Peyer's patch (tissue), 4 donors: ENCODE measurements at regions not wholly inside any gene's neighbourhood (a gene's known extent, or its start where the extent isn't known, plus 50 kb on each side); places are given as distances from the start of the nearest gene placed in this dataset.

ENCODE experiments used
- DNase-seq, 3 donors: peaks; one replicate each; pipeline ENCODE4 v3.0.0-alpha.2; 2017 to 2019
- H3K27ac ChIP-seq, 4 donors: fragments of 200-600 bp; sonication (generic); one replicate each; pipeline ENCODE4 v1.5.1; 2016 to 2019
- H3K27me3 ChIP-seq, 2 donors: fragments of 200-600 bp; sonication (generic); one replicate each; pipeline ENCODE4 v1.5.1; 2019
- H3K36me3 ChIP-seq, 3 donors: fragments of 200-600 bp; sonication (generic); one replicate each; pipeline ENCODE4 v1.5.1; 2016 to 2019
- H3K4me1 ChIP-seq, 4 donors: fragments of 200-600 bp; sonication (generic); one replicate each; pipeline ENCODE4 v1.5.1; 2016 to 2019
- H3K4me3 ChIP-seq, 4 donors: fragments of 200-600 bp; sonication (generic); 1 replicate in 3 of 4; 2 replicates in 1 of 4; pipeline ENCODE4 v1.5.1; 2016 to 2019; ENCODE audit warnings: mild to moderate bottlenecking in 1 of 4
- H3K9me3 ChIP-seq, 4 donors: fragments of 200-600 bp; sonication (generic); one replicate each; pipeline ENCODE4 v1.5.1; 2016 to 2019; ENCODE audit warnings: mild to moderate bottlenecking in 1 of 4
- CTCF ChIP-seq, 6 experiments: fragments of 450-650 bp in 4 of 6; fragments of 200-600 bp in 2 of 6; sonication (generic) in 1 of 6; IDR thresholded peaks; one replicate each; pipeline ENCODE4 v1.5.1; 2017 to 2019; ENCODE audit warnings: antibody characterized with exemption in 6 of 6, mild to moderate bottlenecking in 3 of 6, moderate library complexity in 1 of 6
- POLR2A ChIP-seq, 2 donors: fragments of 450-650 bp; IDR thresholded peaks; one replicate each; pipeline ENCODE4 v1.5.1; 2017; ENCODE audit warnings: antibody characterized with exemption in 2 of 2, mild to moderate bottlenecking in 2 of 2, moderate library complexity in 2 of 2

- TF ChIP-seq CTCF (IDR thresholded peaks at IDR 0.05) (no peak), POLR2A (IDR thresholded peaks at IDR 0.05) (no peak)
- no peaks in the 10 kb centered on the region for H3K4me1 ChIP-seq
- no peaks in the 10 kb centered on the region for H3K27me3 ChIP-seq
- no peaks in the 10 kb centered on the region for H3K9me3 ChIP-seq
- H3K27ac ChIP-seq, result no peak overlapping the region
- no peak overlapping the region for H3K4me3 ChIP-seq
- no peak for DNase-seq
- H3K36me3 ChIP-seq, result no peaks in the 10 kb centered on the region
Observed at GRCh38 chr12:77122661-77123060, 57.3 kb upstream of the E2F7 start.

GRCh38 chr12:77122236-77122635 is 56.9 kb upstream of the E2F7 start:
- no peaks in the 10 kb centered on the region for H3K9me3 ChIP-seq
- no peaks in the 10 kb centered on the region for H3K27me3 ChIP-seq
- no peaks in the 10 kb centered on the region for H3K4me1 ChIP-seq
- no peak for TF ChIP-seq POLR2A (IDR thresholded peaks at IDR 0.05)
- TF ChIP-seq CTCF (IDR thresholded peaks at IDR 0.05), result no peak
- no peaks in the 10 kb centered on the region for H3K36me3 ChIP-seq
- DNase-seq, result no peak
- H3K4me3 ChIP-seq, result no peak overlapping the region
- H3K27ac ChIP-seq, result no peak overlapping the region

GRCh38 chr12:77120156-77121085 is 55.1 kb upstream of the E2F7 start:
- H3K4me3 ChIP-seq, result no peak overlapping the region
- H3K4me1 ChIP-seq, result no peaks in the 10 kb centered on the region
- no peak for DNase-seq
- H3K36me3 ChIP-seq, result no peaks in the 10 kb centered on the region
- TF ChIP-seq CTCF (IDR thresholded peaks at IDR 0.05) (no peak), POLR2A (IDR thresholded peaks at IDR 0.05) (no peak)
- H3K27me3 ChIP-seq, result no peaks in the 10 kb centered on the region
- no peak overlapping the region for H3K27ac ChIP-seq
- H3K9me3 ChIP-seq, result no peaks in the 10 kb centered on the region

- Histone ChIP-seq H3K27ac (no peak overlapping the region), H3K4me3 (no peak overlapping the region), H3K27me3 (no peaks in the 10 kb centered on the region), H3K9me3 (no peaks in the 10 kb centered on the region), H3K36me3 (no peaks in the 10 kb centered on the region), H3K4me1 (no peaks in the 10 kb centered on the region)
- TF ChIP-seq CTCF (IDR thresholded peaks at IDR 0.05) (no peak), POLR2A (IDR thresholded peaks at IDR 0.05) (no peak)
- no peak for DNase-seq
Observed at GRCh38 chr12:77118696-77119095, 53.3 kb upstream of the E2F7 start.

- Histone ChIP-seq H3K36me3 (no peaks in the 10 kb centered on the region), H3K4me1 (no peaks in the 10 kb centered on the region), H3K4me3 (no peak overlapping the region), H3K27ac (no peak overlapping the region), H3K9me3 (no peaks in the 10 kb centered on the region), H3K27me3 (no peaks in the 10 kb centered on the region)
- no peak for DNase-seq
- TF ChIP-seq POLR2A (IDR thresholded peaks at IDR 0.05) (no peak), CTCF (IDR thresholded peaks at IDR 0.05) (no peak)
Observed at GRCh38 chr12:77116277-77116676, 50.9 kb upstream of the E2F7 start.
